GM12872 (cell line): ENCODE measurements at regions not wholly inside any gene's neighbourhood (a gene's known extent, or its start where the extent isn't known, plus 50 kb on each side); places are given as distances from the start of the nearest gene placed in this dataset.

Experiments used
- TF ChIP-seq, protein P1 (sequence below): IDR thresholded peaks from 3 replicates; pipeline ENCODE4 v1.5.1; 2011; ENCODE audit warnings: low read depth, mild to moderate bottlenecking, low read length, moderate library complexity; ENCODE audit not compliant: insufficient read depth

DNA sequence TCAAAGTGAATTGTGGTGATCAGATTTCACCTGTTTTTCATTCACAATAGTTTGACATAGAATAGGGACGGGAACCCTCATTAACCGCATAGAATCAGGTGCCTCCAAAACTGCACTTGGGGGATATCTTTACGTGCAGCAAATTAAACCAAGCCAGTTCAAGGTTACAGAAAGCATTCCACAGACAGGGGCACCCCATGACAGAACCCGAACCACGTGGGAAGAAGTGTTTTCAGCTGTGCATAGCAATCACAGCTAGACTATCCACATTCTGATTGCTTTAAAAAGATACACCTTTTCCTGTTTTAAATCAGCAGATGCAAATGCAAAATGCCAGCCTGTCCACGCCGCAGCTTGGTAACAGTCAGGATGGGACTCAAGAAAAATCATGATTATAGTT, 205.8 kb downstream of the ANAPC1 start:
- TF ChIP-seq, protein P1, sequence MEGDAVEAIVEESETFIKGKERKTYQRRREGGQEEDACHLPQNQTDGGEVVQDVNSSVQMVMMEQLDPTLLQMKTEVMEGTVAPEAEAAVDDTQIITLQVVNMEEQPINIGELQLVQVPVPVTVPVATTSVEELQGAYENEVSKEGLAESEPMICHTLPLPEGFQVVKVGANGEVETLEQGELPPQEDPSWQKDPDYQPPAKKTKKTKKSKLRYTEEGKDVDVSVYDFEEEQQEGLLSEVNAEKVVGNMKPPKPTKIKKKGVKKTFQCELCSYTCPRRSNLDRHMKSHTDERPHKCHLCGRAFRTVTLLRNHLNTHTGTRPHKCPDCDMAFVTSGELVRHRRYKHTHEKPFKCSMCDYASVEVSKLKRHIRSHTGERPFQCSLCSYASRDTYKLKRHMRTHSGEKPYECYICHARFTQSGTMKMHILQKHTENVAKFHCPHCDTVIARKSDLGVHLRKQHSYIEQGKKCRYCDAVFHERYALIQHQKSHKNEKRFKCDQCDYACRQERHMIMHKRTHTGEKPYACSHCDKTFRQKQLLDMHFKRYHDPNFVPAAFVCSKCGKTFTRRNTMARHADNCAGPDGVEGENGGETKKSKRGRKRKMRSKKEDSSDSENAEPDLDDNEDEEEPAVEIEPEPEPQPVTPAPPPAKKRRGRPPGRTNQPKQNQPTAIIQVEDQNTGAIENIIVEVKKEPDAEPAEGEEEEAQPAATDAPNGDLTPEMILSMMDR = no peak

DNA sequence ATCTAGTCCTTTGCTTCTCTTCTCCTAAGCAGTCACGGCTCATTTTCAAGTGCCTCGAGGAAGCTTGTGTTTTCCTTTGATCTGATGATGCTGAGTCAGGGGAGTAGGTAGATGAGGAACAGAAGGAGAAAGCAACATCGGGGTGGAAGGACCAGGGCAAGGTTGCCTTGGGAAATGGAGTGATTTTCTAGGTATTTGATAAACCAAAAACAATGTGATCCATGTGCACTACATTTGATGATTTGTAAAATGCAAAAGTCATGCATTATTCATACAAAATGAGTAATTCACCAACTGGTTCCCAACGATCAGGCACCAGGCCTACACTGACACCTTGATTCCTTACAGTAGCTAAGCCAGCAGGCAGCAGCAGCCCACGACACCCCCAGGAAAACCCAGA, 205.3 kb downstream of the ANAPC1 start:
- TF ChIP-seq, protein P1 = no peak

DNA sequence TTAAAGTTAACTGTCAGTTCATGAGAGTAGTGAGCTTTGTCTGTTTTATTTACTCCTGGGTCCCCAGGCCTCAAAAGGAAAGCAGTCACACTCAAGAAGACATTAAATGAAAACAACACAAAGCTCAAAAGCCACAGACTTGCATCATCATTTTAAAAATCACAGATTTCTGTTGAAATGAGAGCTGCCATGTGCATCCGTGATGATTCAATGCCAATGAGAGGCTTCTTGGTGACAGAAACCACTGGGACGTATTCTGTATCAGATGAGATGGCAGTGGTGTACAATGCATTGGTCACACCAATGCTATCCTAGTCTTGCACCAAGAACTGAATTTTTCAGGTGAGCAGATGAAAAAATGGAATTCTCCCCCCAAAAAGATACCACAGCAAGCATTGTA, 204.8 kb downstream of the ANAPC1 start:
- TF ChIP-seq, protein P1 = no peak

DNA sequence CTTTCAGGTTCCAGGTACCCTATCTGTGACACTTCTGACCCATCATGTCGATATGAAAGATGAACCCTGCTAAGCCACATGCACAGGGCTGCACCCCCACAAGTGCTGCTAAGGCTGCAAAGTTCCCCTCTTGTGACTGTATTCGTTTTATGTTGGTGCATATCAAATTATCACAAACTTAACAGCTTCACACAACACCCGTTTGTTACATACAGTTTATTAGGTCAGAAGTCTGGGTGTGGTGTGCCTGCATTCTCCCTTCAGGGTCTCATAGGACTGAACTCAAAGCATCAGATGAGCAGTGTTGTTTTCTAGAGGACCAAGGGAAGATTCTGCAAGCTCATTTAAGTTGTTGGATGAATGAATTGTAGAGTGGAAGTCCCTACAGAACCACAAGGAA, 199.4 kb downstream of the ANAPC1 start:
- TF ChIP-seq, protein P1 = no peak

DNA sequence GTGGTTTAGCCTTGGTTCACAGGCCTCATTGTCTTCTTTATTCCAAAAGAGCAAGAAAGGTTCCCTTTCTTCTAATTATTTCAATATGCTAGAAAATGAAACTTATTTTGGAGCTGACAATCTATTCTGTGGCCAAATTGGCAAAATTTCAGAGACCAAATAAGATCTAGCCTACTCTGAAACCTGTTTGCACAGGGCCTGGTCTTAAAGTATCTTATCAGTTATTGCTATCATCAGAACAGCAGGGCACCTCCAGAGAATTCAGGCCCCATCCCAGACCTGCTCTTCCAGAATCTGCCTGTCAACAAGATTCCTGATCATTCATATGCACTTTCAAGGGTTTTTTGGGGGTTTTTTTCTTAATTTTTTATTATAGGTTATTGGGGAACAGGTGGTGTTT, 198.7 kb downstream of the ANAPC1 start:
- TF ChIP-seq, protein P1 = no peak

DNA sequence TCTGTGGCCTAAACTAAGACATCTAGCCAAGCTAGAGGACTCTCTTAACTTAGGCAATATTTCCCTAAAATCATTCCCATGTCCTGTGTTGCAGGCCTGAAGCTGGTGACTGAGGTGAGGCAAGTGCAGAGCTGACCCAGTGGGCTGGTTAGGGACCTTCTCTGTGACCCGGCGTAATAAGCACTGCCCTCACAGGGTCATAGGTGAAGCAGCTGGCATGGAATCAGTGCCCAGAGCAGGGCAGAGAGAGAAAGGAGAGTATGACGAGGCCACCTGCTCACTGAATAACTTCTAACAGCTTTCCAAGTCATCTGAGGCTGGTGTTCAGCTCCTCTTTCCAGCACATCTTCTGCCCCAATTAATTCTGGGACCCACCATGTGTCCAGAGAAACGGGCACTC, 197.0 kb downstream of the ANAPC1 start:
- TF ChIP-seq, protein P1 = no peak

DNA sequence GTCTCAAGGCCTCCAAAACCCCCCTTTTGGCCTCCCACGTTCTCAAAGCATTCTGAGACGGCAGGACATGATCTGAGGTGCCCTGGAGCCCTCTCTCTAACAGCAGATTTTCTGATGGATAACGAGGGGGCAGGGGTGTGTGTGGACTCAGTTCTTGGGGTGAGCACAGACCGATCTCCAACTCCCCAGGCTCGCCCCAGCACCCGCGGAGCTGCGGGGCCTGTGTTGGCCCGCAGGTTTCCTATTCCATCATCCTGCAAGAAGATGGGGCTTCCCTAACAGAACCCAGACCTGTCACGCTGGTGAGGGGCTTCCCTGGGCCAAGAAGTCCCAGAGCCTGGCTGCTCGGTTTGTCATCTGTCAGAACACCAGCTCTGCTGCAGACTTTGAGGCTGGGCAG, 196.1 kb downstream of the ANAPC1 start:
- TF ChIP-seq, protein P1 = no peak

DNA sequence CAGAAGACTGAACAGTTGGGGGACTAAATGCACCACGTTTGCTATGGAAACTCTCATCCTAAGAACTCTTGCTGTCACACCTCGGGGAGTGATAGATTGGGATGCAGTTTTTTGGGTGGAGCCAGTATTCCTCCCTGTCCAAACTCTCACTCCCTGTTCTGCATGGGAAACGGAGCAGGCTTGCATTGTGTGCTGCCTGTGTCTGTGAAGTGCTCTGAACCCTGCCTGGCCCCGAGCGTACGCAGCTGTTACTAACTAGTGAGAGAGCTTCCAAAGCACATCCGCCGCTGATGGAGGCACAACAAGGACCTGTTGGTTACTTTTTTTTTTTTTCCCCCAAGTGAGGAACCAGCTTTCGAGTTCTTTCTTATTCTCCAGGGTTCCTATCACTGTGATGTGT, 195.5 kb downstream of the ANAPC1 start:
- TF ChIP-seq, protein P1 = no peak
